Thyroid gland (tissue), 4 donors: ENCODE measurements at regions not wholly inside any gene's neighbourhood (a gene's known extent, or its start where the extent isn't known, plus 50 kb on each side); places are given as distances from the start of the nearest gene placed in this dataset.

Experiments
- POLR2A ChIP-seq, 2 donors: fragments of 450-650 bp; IDR thresholded peaks; one replicate each; pipeline ENCODE4 v1.6.1; 2017; ENCODE audit warnings: antibody characterized with exemption in 2 of 2, mild to moderate bottlenecking in 2 of 2, moderate library complexity in 1 of 2
- TF ChIP-seq, protein P1 (sequence below), 6 experiments: fragments of 200-600 bp in 3 of 6; fragments of 450-650 bp in 3 of 6; sonication (generic) in 3 of 6; IDR thresholded peaks; one replicate each; pipeline ENCODE4 v1.5.1; 2016 to 2019; ENCODE audit warnings: antibody characterized with exemption in 6 of 6, mild to moderate bottlenecking in 2 of 6, inconsistent platforms in 1 of 6, moderate library complexity in 1 of 6

DNA sequence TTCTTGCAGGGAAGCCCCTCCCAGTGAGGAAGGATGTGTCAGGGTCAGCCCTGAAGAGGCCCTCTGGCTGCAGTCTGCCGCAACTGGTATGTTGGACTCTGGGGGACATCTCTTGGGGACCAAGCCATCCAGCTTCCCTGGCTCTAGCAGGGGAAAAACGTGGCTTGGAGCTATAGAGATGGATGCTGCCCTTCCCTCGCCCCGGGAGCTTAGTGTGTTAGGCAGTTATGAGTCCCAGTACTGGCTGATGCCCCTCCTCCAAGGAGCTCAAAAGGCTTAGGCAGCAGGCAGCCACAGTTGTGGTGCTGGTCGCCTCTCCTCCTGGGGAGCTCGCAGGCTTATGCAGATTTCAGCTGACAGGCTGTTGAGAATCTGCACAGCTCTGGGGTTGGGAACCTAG is 353.1 kb upstream of the GBE1 start:
- TF ChIP-seq, protein P1, sequence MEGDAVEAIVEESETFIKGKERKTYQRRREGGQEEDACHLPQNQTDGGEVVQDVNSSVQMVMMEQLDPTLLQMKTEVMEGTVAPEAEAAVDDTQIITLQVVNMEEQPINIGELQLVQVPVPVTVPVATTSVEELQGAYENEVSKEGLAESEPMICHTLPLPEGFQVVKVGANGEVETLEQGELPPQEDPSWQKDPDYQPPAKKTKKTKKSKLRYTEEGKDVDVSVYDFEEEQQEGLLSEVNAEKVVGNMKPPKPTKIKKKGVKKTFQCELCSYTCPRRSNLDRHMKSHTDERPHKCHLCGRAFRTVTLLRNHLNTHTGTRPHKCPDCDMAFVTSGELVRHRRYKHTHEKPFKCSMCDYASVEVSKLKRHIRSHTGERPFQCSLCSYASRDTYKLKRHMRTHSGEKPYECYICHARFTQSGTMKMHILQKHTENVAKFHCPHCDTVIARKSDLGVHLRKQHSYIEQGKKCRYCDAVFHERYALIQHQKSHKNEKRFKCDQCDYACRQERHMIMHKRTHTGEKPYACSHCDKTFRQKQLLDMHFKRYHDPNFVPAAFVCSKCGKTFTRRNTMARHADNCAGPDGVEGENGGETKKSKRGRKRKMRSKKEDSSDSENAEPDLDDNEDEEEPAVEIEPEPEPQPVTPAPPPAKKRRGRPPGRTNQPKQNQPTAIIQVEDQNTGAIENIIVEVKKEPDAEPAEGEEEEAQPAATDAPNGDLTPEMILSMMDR (IDR thresholded peaks at IDR 0.05), result no peak
- TF ChIP-seq POLR2A (IDR thresholded peaks at IDR 0.05), result no peak
